ENCODE measurements at regions not wholly inside any gene's neighbourhood (a gene's known extent, or its start where the extent isn't known, plus 50 kb on each side); places are given as distances from the start of the nearest gene placed in this dataset.
"Not testable (repeated sequence)": the region's sequence is repeated elsewhere in the genome, so short reads cannot be mapped to it uniquely, and the experiment has no call there.

GRCh38 chr12:92432724-92433441, 269.9 kb upstream of the PLEKHG7 start:
- no peak for DNase-seq (ENCODE audit: low spot score)

DNA sequence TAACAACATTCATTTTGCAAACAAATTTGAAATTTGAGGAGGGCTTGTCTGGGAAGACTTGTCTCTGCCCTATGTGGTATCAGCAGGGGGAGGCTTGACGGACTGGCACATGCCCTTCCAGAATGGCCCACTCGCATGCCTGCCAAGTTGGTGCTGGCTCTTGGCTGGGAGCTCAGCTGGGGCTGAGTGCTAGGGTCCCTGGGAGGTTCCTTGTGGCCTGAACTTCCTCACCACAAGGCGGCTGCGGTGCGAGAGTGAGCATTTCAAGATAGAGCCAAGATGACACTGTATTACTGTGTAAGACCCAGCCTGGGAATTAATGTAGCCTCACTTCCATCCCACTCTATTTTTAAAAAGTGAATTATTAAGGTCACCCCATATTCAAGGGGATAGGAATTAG, 271.6 kb upstream of the PLEKHG7 start:
- DNase-seq (ENCODE audit: low spot score) = no peak

GRCh38 chr12:92426332-92426731, 276.5 kb upstream of the PLEKHG7 start:
- DNase-seq (ENCODE audit: low spot score) = peak; percentile 74

DNA sequence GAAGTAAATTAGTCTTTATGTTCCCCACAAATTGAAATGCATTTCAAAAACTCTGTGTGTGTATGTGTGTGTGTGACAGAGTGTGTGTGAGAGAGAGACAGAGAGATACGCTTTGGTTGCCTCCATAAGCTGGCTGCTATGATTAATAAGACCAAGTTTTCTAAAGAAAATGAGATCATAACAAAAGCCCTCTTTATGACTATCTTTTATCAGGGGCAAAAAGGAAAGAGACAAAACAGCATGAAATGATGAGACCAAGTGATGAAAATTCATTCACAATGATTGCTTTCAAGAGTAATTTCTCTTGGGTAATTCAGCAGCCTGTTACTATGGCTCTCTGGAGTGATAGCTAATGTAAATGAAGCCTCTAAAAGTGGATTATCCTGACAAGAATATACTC, 277.6 kb upstream of the PLEKHG7 start:
- no peak for DNase-seq (ENCODE audit: low spot score)

GRCh38 chr12:92424338-92424737, 278.5 kb upstream of the PLEKHG7 start:
- peak; percentile 28 for DNase-seq (ENCODE audit: low spot score)

DNA sequence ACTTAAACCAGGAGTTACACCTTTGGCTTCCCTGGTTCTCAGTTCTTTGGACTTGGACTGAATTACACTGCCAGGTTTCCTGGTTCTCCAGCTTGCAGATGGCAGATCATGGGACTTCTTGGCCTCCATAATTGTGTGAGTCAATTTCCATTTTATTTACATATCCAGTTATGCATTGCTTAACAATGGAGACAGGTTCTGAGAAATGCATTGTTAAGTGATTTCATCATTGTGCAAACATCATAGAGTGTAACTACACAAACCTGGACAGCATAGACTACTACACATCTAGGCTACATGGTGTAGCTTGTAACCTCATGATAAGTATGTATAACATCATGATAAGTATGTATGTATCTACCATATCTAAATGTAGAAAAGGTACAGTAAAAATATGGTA, 276.1 kb upstream of the BTG1 start:
- no peak for DNase-seq (ENCODE audit: low spot score)

DNA sequence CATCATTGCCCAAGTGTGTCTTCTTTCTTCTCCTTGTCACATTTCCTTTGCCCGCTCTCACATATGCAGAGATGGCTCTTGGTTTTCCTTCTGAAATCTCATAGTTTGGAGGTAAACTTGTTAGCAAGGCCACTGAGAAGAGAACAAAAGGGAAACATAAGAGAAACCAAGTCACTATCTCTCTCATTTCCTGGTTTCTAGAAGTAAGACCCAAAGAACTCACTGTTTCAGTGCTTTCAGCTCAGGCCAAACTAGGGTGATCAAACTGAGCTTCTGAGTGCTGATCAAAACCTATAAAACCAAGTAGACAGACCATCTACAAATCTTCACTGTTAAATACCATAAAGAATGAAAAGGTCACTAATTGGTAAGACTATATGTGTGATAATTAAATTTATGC, 275.4 kb upstream of the BTG1 start:
- DNase-seq (ENCODE audit: low spot score) = no peak

- no peak for DNase-seq (ENCODE audit: low spot score)
Measured at GRCh38 chr12:92419201-92419600, 273.6 kb upstream of the BTG1 start.

- no peak for DNase-seq (ENCODE audit: low spot score)
Measured at GRCh38 chr12:92418381-92418780, 272.7 kb upstream of the BTG1 start.

- DNase-seq (ENCODE audit: low spot score) = no peak
Measured at GRCh38 chr12:92417373-92417772, 271.7 kb upstream of the BTG1 start.

GRCh38 chr12:92416385-92416812, 270.8 kb upstream of the BTG1 start:
- DNase-seq (ENCODE audit: low spot score) = no peak

- DNase-seq (ENCODE audit: low spot score) = peak; percentile 70
Measured at GRCh38 chr12:92414170-92415070, 268.8 kb upstream of the BTG1 start.

DNA sequence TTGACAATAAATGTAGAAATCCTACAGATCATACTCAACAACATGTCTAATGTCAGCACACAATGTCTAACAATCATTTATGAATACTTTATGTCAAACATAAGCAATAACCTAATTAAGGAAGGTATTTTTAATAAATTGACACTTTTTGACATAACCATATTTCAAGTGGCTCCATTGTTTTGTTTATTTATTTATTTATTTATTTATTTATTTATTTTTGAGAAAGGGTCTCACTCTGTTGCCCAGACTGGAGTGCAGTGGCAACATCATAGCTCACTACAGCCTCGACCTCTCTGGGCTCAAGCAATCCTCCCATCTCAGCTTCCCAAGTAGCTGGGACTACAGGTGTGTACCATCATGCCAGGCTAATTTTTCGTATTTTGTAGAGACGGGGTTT, 267.6 kb upstream of the BTG1 start:
- no peak for DNase-seq (ENCODE audit: low spot score)

- DNase-seq (ENCODE audit: low spot score) = peak; percentile 14
Measured at GRCh38 chr12:92412856-92413255, 267.2 kb upstream of the BTG1 start.

DNA sequence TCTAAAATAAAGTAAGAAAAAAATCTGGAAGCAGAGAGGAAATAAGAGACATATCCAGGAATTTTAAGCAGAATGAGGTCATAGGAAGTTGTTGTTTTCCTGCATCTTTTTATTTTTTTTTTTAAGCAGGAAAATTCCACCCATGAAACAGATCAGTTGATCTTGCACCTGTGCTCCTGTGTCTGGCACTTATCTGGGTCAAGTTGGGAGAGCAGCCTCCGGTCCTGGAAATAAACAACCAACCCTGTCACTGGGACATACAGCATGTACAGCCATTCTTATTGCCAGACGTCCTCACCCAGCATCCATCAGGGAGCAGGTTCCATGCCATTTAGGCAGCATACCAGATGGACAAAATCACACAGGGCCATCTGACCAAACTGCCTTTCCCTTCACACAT, 266.0 kb upstream of the BTG1 start:
- DNase-seq (ENCODE audit: low spot score) = no peak

DNA sequence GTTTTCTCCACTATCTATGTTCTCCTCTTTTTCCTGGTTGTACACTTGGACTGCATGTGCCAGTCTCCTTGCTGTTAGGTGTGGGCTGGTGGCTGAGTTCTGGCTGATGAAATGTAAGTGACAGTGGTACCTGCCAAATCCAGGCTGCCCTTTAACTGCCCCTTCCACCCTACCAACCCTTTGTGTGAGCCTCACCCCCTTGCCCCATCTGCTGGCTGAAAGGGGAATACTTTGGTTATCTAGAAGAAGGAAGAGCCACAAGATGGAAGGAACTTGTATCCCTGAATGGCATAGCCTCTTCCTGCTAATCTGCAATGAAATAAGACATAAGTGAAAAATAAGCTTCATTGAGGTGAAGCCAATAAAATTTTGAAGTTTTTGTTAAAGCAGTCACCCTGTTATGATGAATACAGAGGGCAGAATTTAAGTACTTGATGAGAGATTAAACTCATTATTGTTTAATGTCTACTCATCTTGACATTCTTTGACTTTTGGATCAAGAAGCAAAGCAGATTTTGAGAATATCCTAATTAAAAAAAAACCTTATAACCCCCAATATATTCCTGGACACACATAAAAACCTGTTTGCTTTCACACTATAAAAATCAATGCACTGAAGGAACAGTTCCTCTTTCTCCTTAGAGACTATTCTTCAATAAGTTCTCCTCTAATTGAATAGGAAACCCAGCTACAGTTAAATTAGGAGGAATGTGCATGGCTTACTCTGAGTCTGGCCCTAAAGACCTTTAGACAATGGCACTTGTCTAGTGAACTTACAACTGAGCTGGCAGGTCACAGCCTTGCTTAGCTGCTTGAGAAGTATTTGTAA, 262.6 kb upstream of the BTG1 start:
- DNase-seq (ENCODE audit: low spot score) = no peak

DNA sequence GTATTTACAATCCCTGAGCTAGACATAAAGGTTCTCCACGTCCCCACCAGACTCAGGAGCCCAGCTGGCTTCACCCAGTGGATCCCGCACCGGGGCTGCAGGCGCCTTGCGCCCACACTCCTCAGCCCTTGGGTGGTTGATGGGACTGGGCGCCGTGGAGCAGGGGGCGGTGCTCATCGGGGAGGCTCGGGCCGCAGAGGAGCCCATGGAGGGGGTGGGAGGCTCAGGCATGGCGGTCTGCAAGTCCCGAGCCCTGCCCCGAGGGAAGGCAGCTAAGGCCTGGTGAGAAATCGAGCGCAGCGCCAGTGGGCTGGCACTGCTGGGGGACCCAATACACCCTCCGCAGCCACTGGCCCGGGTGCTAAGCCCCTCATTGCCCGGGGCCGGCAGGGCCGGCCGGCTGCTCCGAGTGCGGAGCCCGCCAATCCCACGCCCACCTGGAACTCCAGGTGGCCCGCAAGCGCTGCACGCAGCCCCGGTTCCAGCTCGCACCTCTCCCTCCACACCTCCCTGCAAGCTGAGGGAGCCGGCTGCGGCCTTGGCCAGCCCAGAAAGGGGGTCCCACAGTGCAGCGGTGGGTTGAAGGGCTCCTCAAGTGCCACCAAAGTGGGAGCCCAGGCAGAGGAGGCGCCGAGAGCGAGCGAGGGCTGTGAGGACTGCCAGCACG, 260.9 kb upstream of the BTG1 start:
- DNase-seq (ENCODE audit: low spot score) = not testable (repeated sequence)

GRCh38 chr12:92405801-92406251, 260.2 kb upstream of the BTG1 start:
- not testable (repeated sequence) for DNase-seq (ENCODE audit: low spot score)

GRCh38 chr12:92404921-92405320, 259.3 kb upstream of the BTG1 start:
- no peak for DNase-seq (ENCODE audit: low spot score)

GRCh38 chr12:92404259-92404894, 258.7 kb upstream of the BTG1 start:
- no peak for DNase-seq (ENCODE audit: low spot score)

Measured in umbilical cord (tissue), 1 donor.